HEK293T (cell line): ENCODE measurements at regions not wholly inside any gene's neighbourhood (a gene's known extent, or its start where the extent isn't known, plus 50 kb on each side); places are given as distances from the start of the nearest gene placed in this dataset.

Experiments used
- CTCF ChIA-PET: fragments of 350-600 bp; formaldehyde crosslinking; extraction: SDS; loops from one replicate; lab custom pipeline; 2021; ENCODE audit warnings: antibody characterized with exemption, inconsistent platforms; lab: Yijun Ruan, JAX
- POLR2A ChIA-PET: fragments of 350-600 bp; formaldehyde crosslinking; extraction: SDS; loops from one replicate; lab custom pipeline; 2020; ENCODE audit warnings: antibody characterized with exemption, inconsistent platforms; lab: Yijun Ruan, JAX
- DNase-seq: peaks from one replicate; pipeline ENCODE4 v3.0.0; 2012; ENCODE audit warnings: mixed read lengths; ENCODE audit errors: extremely low spot score
- ARNT ChIP-seq: fragments of 450-650 bp; IDR thresholded peaks from 2 replicates; pipeline ENCODE4 v1.6.1; 2017; ENCODE audit warnings: mild to moderate bottlenecking
- BHLHE40 ChIP-seq: fragments of 450-650 bp; IDR thresholded peaks from 2 replicates; pipeline ENCODE4 v1.6.1; 2016; ENCODE audit warnings: mild to moderate bottlenecking, moderate library complexity, borderline replicate concordance
- CTBP1 ChIP-seq: fragments of 450-650 bp; IDR thresholded peaks from 2 replicates; pipeline ENCODE4 v1.6.1; 2016; ENCODE audit warnings: borderline replicate concordance
- ELF4 ChIP-seq: fragments of 450-650 bp; IDR thresholded peaks from 2 replicates; pipeline ENCODE4 v1.6.1; 2017; ENCODE audit warnings: antibody characterized with exemption
- FOXA1 ChIP-seq: fragments of 450-650 bp; IDR thresholded peaks from 2 replicates; pipeline ENCODE4 v1.6.1; 2016; ENCODE audit warnings: mild to moderate bottlenecking
- FOXK2 ChIP-seq: fragments of 450-650 bp; IDR thresholded peaks from 2 replicates; pipeline ENCODE4 v1.6.1; 2016; ENCODE audit warnings: mild to moderate bottlenecking
- FOXM1 ChIP-seq: fragments of 450-650 bp; IDR thresholded peaks from 2 replicates; pipeline ENCODE4 v1.6.1; 2017; ENCODE audit warnings: mild to moderate bottlenecking, borderline replicate concordance
- HDGF ChIP-seq: fragments of 450-650 bp; IDR thresholded peaks from 2 replicates; pipeline ENCODE4 v1.6.1; 2017; ENCODE audit warnings: antibody characterized with exemption, borderline replicate concordance
- L3MBTL2 ChIP-seq: fragments of 450-650 bp; conservative IDR thresholded peaks from 2 replicates; pipeline ENCODE4 v1.6.1; 2016; ENCODE audit warnings: mild to moderate bottlenecking
- LEF1 ChIP-seq: fragments of 450-650 bp; IDR thresholded peaks from 2 replicates; pipeline ENCODE4 v1.6.1; 2017; ENCODE audit warnings: mild to moderate bottlenecking, borderline replicate concordance
- NFRKB ChIP-seq: fragments of 450-650 bp; IDR thresholded peaks from 2 replicates; pipeline ENCODE4 v1.6.1; 2016; ENCODE audit warnings: mild to moderate bottlenecking, moderate library complexity
- PKNOX1 ChIP-seq: fragments of 450-650 bp; IDR thresholded peaks from 2 replicates; pipeline ENCODE4 v1.6.1; 2016
- SP1 ChIP-seq: fragments of 450-650 bp; IDR thresholded peaks from 2 replicates; pipeline ENCODE4 v1.6.1; 2017
- SUZ12 ChIP-seq: fragments of 450-650 bp; IDR thresholded peaks from 2 replicates; pipeline ENCODE4 v1.6.1; 2016; ENCODE audit warnings: mild to moderate bottlenecking
- TARDBP ChIP-seq: fragments of 450-650 bp; IDR thresholded peaks from 2 replicates; pipeline ENCODE4 v1.6.1; 2016
- ZNF384 ChIP-seq: fragments of 450-650 bp; IDR thresholded peaks from 2 replicates; pipeline ENCODE4 v1.6.1; 2016

GRCh38 chr2:129767346-129768035, 212.0 kb upstream of the RAB6C start:
- ChIA-PET CTCF (no interaction called here), POLR2A (no interaction called here)
- no peak for DNase-seq
- TF ChIP-seq SUZ12 (no peak), ELF4 (no peak), FOXM1 (no peak), ARNT (no peak), TARDBP (no peak), FOXA1 (no peak), L3MBTL2 (no peak), SP1 (no peak), LEF1 (no peak), NFRKB (no peak), FOXK2 (no peak), ZNF384 (no peak), PKNOX1 (no peak), HDGF (no peak), CTBP1 (no peak), BHLHE40 (no peak)

GRCh38 chr2:129768036-129768386, 211.5 kb upstream of the RAB6C start:
- TF ChIP-seq ARNT, result no peak
- no peak for TF ChIP-seq PKNOX1
- TF ChIP-seq SUZ12, result no peak
- TF ChIP-seq L3MBTL2, result no peak
- no peak for TF ChIP-seq NFRKB
- no peak for TF ChIP-seq BHLHE40
- no peak for TF ChIP-seq HDGF
- CTCF ChIA-PET, result no interaction called here
- DNase-seq, result no peak
- POLR2A ChIA-PET, result no interaction called here

- TF ChIP-seq BHLHE40 (no peak), NFRKB (no peak), HDGF (no peak), ZNF384 (no peak), FOXM1 (no peak), FOXA1 (no peak), SP1 (no peak), TARDBP (no peak), CTBP1 (no peak), L3MBTL2 (no peak), SUZ12 (no peak), LEF1 (no peak), FOXK2 (no peak), PKNOX1 (no peak), ARNT (no peak), ELF4 (no peak)
- CTCF ChIA-PET, result no interaction called here
- POLR2A ChIA-PET, result no interaction called here
- DNase-seq, result no peak
These were observed 210.8 kb upstream of the RAB6C start for GRCh38 chr2:129768485-129769184.

GRCh38 chr2:129769185-129769991, 210.1 kb upstream of the RAB6C start:
- CTCF ChIA-PET, result no interaction called here
- no peak for DNase-seq
- POLR2A ChIA-PET, result no interaction called here
- TF ChIP-seq FOXK2 (no peak), FOXM1 (no peak), L3MBTL2 (no peak), ZNF384 (no peak), TARDBP (no peak), CTBP1 (no peak), HDGF (no peak), BHLHE40 (no peak), LEF1 (no peak), FOXA1 (no peak), SUZ12 (no peak), PKNOX1 (no peak), ARNT (no peak), NFRKB (no peak), ELF4 (no peak), SP1 (no peak)
